IMR-90 (cell line): ENCODE measurements at regions not wholly inside any gene's neighbourhood (a gene's known extent, or its start where the extent isn't known, plus 50 kb on each side); places are given as distances from the start of the nearest gene placed in this dataset.

ENCODE experiments used
- ATAC-seq: fragments of 200-7000 bp; cut with Tn5 transposase; 2 replicates; pipeline ENCODE4 v1.9.1; 2020; ENCODE audit warnings: low read depth, mild to moderate bottlenecking, moderate library complexity
- BruUV-seq: library from RNA; stranded (reverse); fragments of 400-500 nt; replicated peaks from 2 replicates; lab custom pipeline; 2021; lab: Mats Ljungman, UMichigan
- CTCF ChIA-PET: fragments of 300-600 bp; formaldehyde crosslinking; extraction: SDS; loops from one replicate; lab custom pipeline; 2021; ENCODE audit warnings: antibody characterized with exemption; lab: Yijun Ruan, JAX
- POLR2A ChIA-PET: fragments of 300-600 bp; sonication (Branson Sonifier 250); formaldehyde crosslinking; loops from one replicate; lab custom pipeline; 2022; ENCODE audit warnings: antibody characterized with exemption; ENCODE audit not compliant: unreplicated experiment; lab: Charles Lee
- DNase-seq: peaks from one replicate; pipeline ENCODE4 v3.0.0; 2013
- H2AFZ ChIP-seq: replicated peaks from 2 replicates; pipeline ENCODE3; 2013; ENCODE audit warnings: low read length, mild to moderate bottlenecking; ENCODE audit not compliant: poor library complexity
- H2AK5ac ChIP-seq: 2 replicates; pipeline ENCODE4 v1.6.1; 2013; ENCODE audit warnings: low read depth, low read length, inconsistent platforms
- H2AK9ac ChIP-seq: replicated peaks from 2 replicates; pipeline ENCODE3; 2013; ENCODE audit warnings: mild to moderate bottlenecking, low read depth, low read length, moderate library complexity; ENCODE audit not compliant: poor library complexity
- H2BK120ac ChIP-seq: 2 replicates; pipeline ENCODE4 v1.6.1; 2013; ENCODE audit warnings: low read depth, low read length, inconsistent platforms
- H2BK15ac ChIP-seq: 3 replicates; pipeline ENCODE4 v1.6.1; 2013; ENCODE audit warnings: low read depth, low read length, inconsistent platforms
- H2BK20ac ChIP-seq: 2 replicates; pipeline ENCODE4 v1.6.1; 2013; ENCODE audit warnings: low read depth, mild to moderate bottlenecking, inconsistent platforms, low read length, moderate library complexity
- H2BK5ac ChIP-seq: 2 replicates; pipeline ENCODE4 v1.6.1; 2013; ENCODE audit warnings: mild to moderate bottlenecking, low read depth, low read length, inconsistent platforms; ENCODE audit not compliant: poor library complexity, severe bottlenecking
- H3K14ac ChIP-seq: replicated peaks from 2 replicates; pipeline ENCODE4 v1.6.1; 2013; ENCODE audit warnings: low read depth, low read length, inconsistent platforms
- H3K18ac ChIP-seq: 2 replicates; pipeline ENCODE4 v1.6.1; 2013; ENCODE audit warnings: low read depth, low read length, control low read depth
- H3K23ac ChIP-seq: 2 replicates; pipeline ENCODE4 v1.6.1; 2013; ENCODE audit warnings: low read depth, low read length, inconsistent platforms
- H3K27ac ChIP-seq: 2 replicates; pipeline ENCODE4 v1.5.1; 2013; ENCODE audit warnings: mild to moderate bottlenecking, control low read depth, low read length; ENCODE audit not compliant: insufficient read depth
- H3K27me3 ChIP-seq: 2 replicates; pipeline ENCODE4 v1.6.1; 2013; ENCODE audit warnings: low read length; ENCODE audit not compliant: control insufficient read depth, insufficient read depth
- H3K36me3 ChIP-seq: 2 replicates; pipeline ENCODE4 v1.6.1; 2013; ENCODE audit warnings: low read length, mixed read lengths; ENCODE audit not compliant: control insufficient read depth, insufficient read depth
- H3K4ac ChIP-seq: 2 replicates; pipeline ENCODE4 v1.6.1; 2013; ENCODE audit warnings: low read depth, low read length, inconsistent platforms
- H3K4me1 ChIP-seq: 2 replicates; pipeline ENCODE4 v1.6.1; 2013; ENCODE audit warnings: low read length, mixed read lengths; ENCODE audit not compliant: control insufficient read depth, insufficient read depth
- H3K4me2 ChIP-seq: 2 replicates; pipeline ENCODE4 v1.6.1; 2013; ENCODE audit warnings: low read depth, mild to moderate bottlenecking, control low read depth, low read length, moderate library complexity
- H3K4me3 ChIP-seq: 2 replicates; pipeline ENCODE4 v1.5.1; 2013; ENCODE audit warnings: low read depth, mild to moderate bottlenecking, control low read depth, low read length, moderate library complexity; ENCODE audit not compliant: insufficient read depth
- H3K56ac ChIP-seq: 2 replicates; pipeline ENCODE4 v1.6.1; 2013; ENCODE audit warnings: low read length, inconsistent platforms; ENCODE audit not compliant: insufficient read depth; ENCODE audit errors: extremely low read depth
- H3K79me1 ChIP-seq, 2 experiments: 2 replicates each; pipeline ENCODE4 v1.6.1; 2013; ENCODE audit warnings: low read length in 2 of 2, inconsistent platforms in 1 of 2, low read depth in 1 of 2
- H3K9ac ChIP-seq: 2 replicates; pipeline ENCODE4 v1.6.1; 2013; ENCODE audit warnings: low read depth, low read length, control low read depth
- H3K9me1 ChIP-seq: 2 replicates; pipeline ENCODE4 v1.6.1; 2013; ENCODE audit warnings: low read length, inconsistent platforms; ENCODE audit not compliant: insufficient read depth
- H3K9me3 ChIP-seq: 2 replicates; pipeline ENCODE4 v1.6.1; 2013; ENCODE audit warnings: low read length; ENCODE audit not compliant: control insufficient read depth, insufficient read depth
- H4K20me1 ChIP-seq: 2 replicates; pipeline ENCODE4 v1.6.1; 2013; ENCODE audit warnings: low read length, inconsistent platforms; ENCODE audit not compliant: insufficient read depth
- H4K5ac ChIP-seq: 2 replicates; pipeline ENCODE4 v1.6.1; 2013; ENCODE audit warnings: mild to moderate bottlenecking, low read depth, low read length, control low read depth
- H4K8ac ChIP-seq, 2 experiments: 2 replicates each; pipeline ENCODE4 v1.6.1; 2013; ENCODE audit warnings: low read depth in 2 of 2, low read length in 2 of 2, control low read depth in 1 of 2, inconsistent platforms in 1 of 2
- H4K91ac ChIP-seq: 2 replicates; pipeline ENCODE4 v1.6.1; 2013; ENCODE audit warnings: low read depth, low read length, inconsistent platforms; ENCODE audit not compliant: insufficient read depth
- BHLHE40 ChIP-seq: fragments of 150-350 bp; IDR thresholded peaks from 2 replicates; pipeline ENCODE4 v1.6.1; 2016; ENCODE audit warnings: mild to moderate bottlenecking, low read depth, low read length
- CEBPB ChIP-seq: IDR thresholded peaks from 2 replicates; pipeline ENCODE4 v1.6.1; 2012; ENCODE audit warnings: low read depth, low read length, improper control_type of control experiment
- CHD1 ChIP-seq: IDR thresholded peaks from 2 replicates; pipeline ENCODE4 v1.6.1; 2012; ENCODE audit warnings: low read depth, low read length, improper control_type of control experiment
- CTCF ChIP-seq: conservative IDR thresholded peaks from 2 replicates; pipeline ENCODE4 v1.5.1; 2012; ENCODE audit warnings: mild to moderate bottlenecking, low read depth, low read length, improper control_type of control experiment
- ELK1 ChIP-seq: fragments of 150-350 bp; IDR thresholded peaks from 2 replicates; pipeline ENCODE4 v1.6.1; 2016; ENCODE audit warnings: low read depth, mild to moderate bottlenecking, low read length, moderate library complexity, borderline replicate concordance
- FOS ChIP-seq: fragments of 150-350 bp; IDR thresholded peaks from 2 replicates; pipeline ENCODE4 v1.6.1; 2016; ENCODE audit warnings: low read depth, low read length
- MXI1 ChIP-seq: IDR thresholded peaks from 2 replicates; pipeline ENCODE4 v1.6.1; 2012; ENCODE audit warnings: low read depth, mild to moderate bottlenecking, low read length, moderate library complexity, borderline replicate concordance
- NFE2L2 ChIP-seq: fragments of 150-350 bp; IDR thresholded peaks from 2 replicates; pipeline ENCODE4 v1.6.1; 2016; ENCODE audit warnings: low read depth, mild to moderate bottlenecking, low read length
- POLR2A ChIP-seq: IDR thresholded peaks from 2 replicates; pipeline ENCODE4 v1.6.1; 2012; ENCODE audit warnings: mild to moderate bottlenecking, low read depth, low read length
- RAD21 ChIP-seq: IDR thresholded peaks from 2 replicates; pipeline ENCODE4 v1.6.1; 2012; ENCODE audit warnings: low read length, improper control_type of control experiment
- RCOR1 ChIP-seq: IDR thresholded peaks from 2 replicates; pipeline ENCODE4 v1.6.1; 2012; ENCODE audit warnings: mild to moderate bottlenecking, low read length, improper control_type of control experiment; ENCODE audit not compliant: insufficient replicate concordance
- SMC3 ChIP-seq: fragments of 150-350 bp; IDR thresholded peaks from 2 replicates; pipeline ENCODE4 v1.6.1; 2016; ENCODE audit warnings: low read depth, mild to moderate bottlenecking, antibody characterized with exemption, low read length, moderate library complexity
- WGBS, 2 experiments: methylation state at CpG; one replicate each; pipeline versions ENCODE4 v1.1.5 to v1.1.7; 2013; ENCODE audit warnings: missing lambda C conversion rate in 2 of 2; ENCODE audit not compliant: insufficient read length in 1 of 2; ENCODE audit errors: extremely low coverage in 2 of 2; 5-methylcytosine and 5-hydroxymethylcytosine counted together
- dilution Hi-C: fragments of 300-500 bp; cut with HindIII; formaldehyde crosslinking; loops from one replicate; pipeline ENCODE4 v1.14.3; 2018; ENCODE audit warnings: low sequenced_read_pairs; ENCODE audit not compliant: unreplicated experiment
- in situ Hi-C: fragments of 300-500 bp; cut with MboI; formaldehyde crosslinking; loops from 3 replicates; pipeline ENCODE4 v1.14.3; 2019; ENCODE audit warnings: low sequenced_read_pairs, inconsistent platforms, mixed read lengths
- intact Hi-C: fragments of 100-400 bp; cut with micrococcal nuclease; formaldehyde crosslinking; loops from 2 replicates; pipeline ENCODE4 v1.10.0; 2022
- TF ChIP-seq, protein P1 (sequence below): fragments of 150-350 bp; IDR thresholded peaks from 2 replicates; pipeline ENCODE4 v1.6.1; 2017; ENCODE audit warnings: mild to moderate bottlenecking, antibody characterized with exemption, low read length, low read depth

GRCh38 chr2:8451273-8451672, 230.6 kb upstream of the ID2 start:
- no peaks in the 10 kb centered on the region for H3K9me1 ChIP-seq
- no peak overlapping the region for H2BK20ac ChIP-seq
- H3K14ac ChIP-seq = no peak overlapping the region
- H3K18ac ChIP-seq = no peak overlapping the region
- POLR2A ChIA-PET = no interaction called here
- no peaks in the 10 kb centered on the region for H3K36me3 ChIP-seq
- no peak overlapping the region for H2AK5ac ChIP-seq
- in situ Hi-C loops (no loop called here), intact Hi-C loops (no loop called here), dilution Hi-C loops (no loop called here)
- no peak for DNase-seq
- no peak overlapping the region for H4K91ac ChIP-seq
- H2BK120ac ChIP-seq = no peak overlapping the region
- no peak for TF ChIP-seq ELK1
- TF ChIP-seq NFE2L2 = no peak
- TF ChIP-seq FOS = no peak
- no peak for TF ChIP-seq CTCF
- no peak for TF ChIP-seq RCOR1
- no peak for TF ChIP-seq SMC3
- no peak for TF ChIP-seq POLR2A
- no peak for TF ChIP-seq MXI1
- TF ChIP-seq CEBPB = no peak
- no peak for TF ChIP-seq CHD1
- TF ChIP-seq, protein P1, sequence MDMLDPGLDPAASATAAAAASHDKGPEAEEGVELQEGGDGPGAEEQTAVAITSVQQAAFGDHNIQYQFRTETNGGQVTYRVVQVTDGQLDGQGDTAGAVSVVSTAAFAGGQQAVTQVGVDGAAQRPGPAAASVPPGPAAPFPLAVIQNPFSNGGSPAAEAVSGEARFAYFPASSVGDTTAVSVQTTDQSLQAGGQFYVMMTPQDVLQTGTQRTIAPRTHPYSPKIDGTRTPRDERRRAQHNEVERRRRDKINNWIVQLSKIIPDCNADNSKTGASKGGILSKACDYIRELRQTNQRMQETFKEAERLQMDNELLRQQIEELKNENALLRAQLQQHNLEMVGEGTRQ = no peak
- no peak for TF ChIP-seq BHLHE40
- TF ChIP-seq RAD21 = no peak
- no peak overlapping the region for H4K8ac ChIP-seq
- H3K79me1 ChIP-seq = no peaks in the 10 kb centered on the region
- H3K23ac ChIP-seq = no peak overlapping the region
- no peak overlapping the region for H3K4me2 ChIP-seq
- peaks cover 4% of the 10 kb centered on the region for H3K4me1 ChIP-seq
- H3K27me3 ChIP-seq = no peaks in the 10 kb centered on the region; the same call in 1 of the 2 replicates
- H2AFZ ChIP-seq = no peak overlapping the region
- no peak overlapping the region for H2AK9ac ChIP-seq
- H3K56ac ChIP-seq = no peak overlapping the region
- H2BK5ac ChIP-seq = no peak overlapping the region
- H3K9me3 ChIP-seq = no peaks in the 10 kb centered on the region
- ATAC-seq = no peak
- CTCF ChIA-PET = no interaction called here
- 80% methylated on average over 3 of the region's 5 CpGs; no CpG with 5 or more reads in 1 of the 2 experiments for WGBS, 2 experiments
- H2BK15ac ChIP-seq = no peak overlapping the region
- no peak overlapping the region for H3K9ac ChIP-seq
- BruUV-seq = no TSS peak
- no peak overlapping the region for H3K4ac ChIP-seq
- H4K20me1 ChIP-seq = no peaks in the 10 kb centered on the region
- H3K27ac ChIP-seq = no peak overlapping the region
- H4K5ac ChIP-seq = no peak overlapping the region
- H3K4me3 ChIP-seq = no peak overlapping the region
